Cardiac fibroblast (primary cell): ENCODE measurements at regions not wholly inside any gene's neighbourhood (a gene's known extent, or its start where the extent isn't known, plus 50 kb on each side); places are given as distances from the start of the nearest gene placed in this dataset.

ENCODE experiments used
- DNase-seq, 2 donors: peaks; one replicate each; pipeline versions ENCODE4 v3.0.0 to v3.0.0-alpha.2; 2010; ENCODE audit warnings: low read depth in 2 of 2
- H3K4me3 ChIP-seq, 2 donors: replicated peaks in 1 of 2; 1 replicate in 1 of 2; 2 replicates in 1 of 2; pipeline ENCODE4 v1.5.1; 2011; ENCODE audit warnings: low read depth in 2 of 2, low read length in 2 of 2, mild to moderate bottlenecking in 2 of 2, moderate library complexity in 1 of 2
- TF ChIP-seq, protein P1 (sequence below): IDR thresholded peaks from one replicate; pipeline ENCODE4 v1.5.1; 2011; ENCODE audit warnings: low read depth, mild to moderate bottlenecking, low read length, inconsistent platforms

DNA sequence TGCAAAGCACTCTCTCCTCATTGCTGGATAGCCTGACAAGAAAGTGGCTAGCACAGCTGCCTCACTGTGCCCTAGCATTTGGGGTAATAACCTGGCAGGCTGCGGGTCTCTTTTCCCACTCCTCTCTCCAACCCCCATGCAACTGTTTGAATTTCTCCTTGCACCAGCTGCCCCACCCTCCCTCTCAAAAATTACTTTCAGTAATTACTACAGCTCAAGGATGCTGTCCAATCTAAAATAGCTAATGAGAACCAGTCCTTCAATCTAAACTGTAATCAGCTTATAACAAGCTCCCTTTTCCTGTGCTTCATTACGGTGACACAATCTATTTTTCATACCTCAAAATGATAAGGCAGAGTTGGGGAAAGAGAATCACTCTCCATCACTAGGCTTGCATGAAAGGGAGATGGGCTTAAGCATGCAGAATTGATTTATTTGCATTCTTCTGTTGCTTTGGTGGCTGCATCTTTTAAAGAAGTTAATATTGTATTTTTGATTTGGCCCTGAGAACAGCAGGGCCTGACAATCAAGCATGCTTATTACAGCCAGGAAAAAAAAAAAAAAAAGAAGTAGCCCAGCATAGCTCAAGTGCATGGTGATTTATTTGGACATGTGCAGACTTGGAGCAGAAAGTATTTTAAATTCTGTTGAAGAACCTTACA, 881.8 kb downstream of the SLC4A3 start:
- TF ChIP-seq, protein P1, sequence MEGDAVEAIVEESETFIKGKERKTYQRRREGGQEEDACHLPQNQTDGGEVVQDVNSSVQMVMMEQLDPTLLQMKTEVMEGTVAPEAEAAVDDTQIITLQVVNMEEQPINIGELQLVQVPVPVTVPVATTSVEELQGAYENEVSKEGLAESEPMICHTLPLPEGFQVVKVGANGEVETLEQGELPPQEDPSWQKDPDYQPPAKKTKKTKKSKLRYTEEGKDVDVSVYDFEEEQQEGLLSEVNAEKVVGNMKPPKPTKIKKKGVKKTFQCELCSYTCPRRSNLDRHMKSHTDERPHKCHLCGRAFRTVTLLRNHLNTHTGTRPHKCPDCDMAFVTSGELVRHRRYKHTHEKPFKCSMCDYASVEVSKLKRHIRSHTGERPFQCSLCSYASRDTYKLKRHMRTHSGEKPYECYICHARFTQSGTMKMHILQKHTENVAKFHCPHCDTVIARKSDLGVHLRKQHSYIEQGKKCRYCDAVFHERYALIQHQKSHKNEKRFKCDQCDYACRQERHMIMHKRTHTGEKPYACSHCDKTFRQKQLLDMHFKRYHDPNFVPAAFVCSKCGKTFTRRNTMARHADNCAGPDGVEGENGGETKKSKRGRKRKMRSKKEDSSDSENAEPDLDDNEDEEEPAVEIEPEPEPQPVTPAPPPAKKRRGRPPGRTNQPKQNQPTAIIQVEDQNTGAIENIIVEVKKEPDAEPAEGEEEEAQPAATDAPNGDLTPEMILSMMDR = no peak
- no peak for DNase-seq
- no peak overlapping the region for H3K4me3 ChIP-seq

DNA sequence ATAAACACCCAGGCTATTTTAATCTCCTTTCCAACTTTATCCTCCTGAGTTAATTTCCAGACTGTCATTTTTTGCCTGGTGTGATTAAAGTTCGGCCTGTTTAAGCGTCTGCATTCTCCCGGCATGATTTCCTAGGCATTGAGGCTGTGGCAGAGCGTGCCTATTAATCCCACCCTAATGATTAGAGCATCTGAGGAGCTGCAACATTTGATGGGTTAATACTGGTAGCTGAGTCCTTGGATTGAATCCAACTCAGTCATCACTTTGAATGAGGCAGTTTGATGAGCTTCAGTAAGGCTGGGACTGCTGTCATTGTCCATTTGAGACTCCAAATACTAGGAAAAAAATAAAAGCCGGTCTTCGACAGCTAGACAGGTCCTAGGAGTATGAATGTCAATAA, 882.5 kb downstream of the SLC4A3 start:
- TF ChIP-seq, protein P1 = no peak
- H3K4me3 ChIP-seq = no peak overlapping the region
- no peak for DNase-seq

DNA sequence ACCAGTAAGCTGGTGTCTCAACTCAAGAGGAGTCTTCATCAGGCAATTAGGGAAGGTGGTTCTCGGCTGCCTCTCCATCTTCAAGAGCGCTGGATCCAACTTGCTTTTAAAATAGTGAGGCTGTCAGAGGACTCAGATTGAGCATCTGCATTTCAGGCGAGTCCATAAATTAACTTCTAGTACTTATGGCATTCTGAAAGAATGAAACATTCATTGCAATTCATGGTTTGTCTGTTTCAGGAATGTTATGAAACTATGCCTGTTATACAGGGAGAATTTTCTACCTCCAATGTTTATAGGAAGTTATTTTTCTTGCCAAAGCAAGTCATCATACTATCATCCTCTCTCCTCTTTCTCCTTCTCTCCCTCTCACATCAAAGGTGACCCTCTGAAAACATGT, 883.2 kb downstream of the SLC4A3 start:
- TF ChIP-seq, protein P1 = no peak
- no peak overlapping the region for H3K4me3 ChIP-seq
- DNase-seq = peak in 1 of 2 donors; percentile 32

DNA sequence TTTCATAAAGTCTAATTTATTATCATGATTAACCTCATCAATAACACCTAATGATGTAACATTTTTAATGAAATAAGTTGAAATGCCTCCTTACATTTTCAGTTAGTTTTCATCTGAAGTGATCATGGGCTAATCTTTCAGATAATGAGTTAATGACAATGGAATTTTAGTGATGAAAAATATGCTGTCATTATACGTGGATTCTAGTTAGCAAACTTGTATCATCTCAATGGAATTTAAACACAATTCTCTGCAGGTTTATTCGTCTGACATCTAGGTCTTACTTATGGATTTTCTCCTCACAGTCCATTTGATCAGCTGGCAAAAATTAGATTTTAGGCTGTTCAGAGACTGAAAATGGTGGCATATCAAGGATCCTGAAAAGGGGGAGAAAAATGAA, 885.0 kb downstream of the SLC4A3 start:
- no peak overlapping the region for H3K4me3 ChIP-seq
- peak; percentile 39 to 68 for DNase-seq
- TF ChIP-seq, protein P1 = no peak

DNA sequence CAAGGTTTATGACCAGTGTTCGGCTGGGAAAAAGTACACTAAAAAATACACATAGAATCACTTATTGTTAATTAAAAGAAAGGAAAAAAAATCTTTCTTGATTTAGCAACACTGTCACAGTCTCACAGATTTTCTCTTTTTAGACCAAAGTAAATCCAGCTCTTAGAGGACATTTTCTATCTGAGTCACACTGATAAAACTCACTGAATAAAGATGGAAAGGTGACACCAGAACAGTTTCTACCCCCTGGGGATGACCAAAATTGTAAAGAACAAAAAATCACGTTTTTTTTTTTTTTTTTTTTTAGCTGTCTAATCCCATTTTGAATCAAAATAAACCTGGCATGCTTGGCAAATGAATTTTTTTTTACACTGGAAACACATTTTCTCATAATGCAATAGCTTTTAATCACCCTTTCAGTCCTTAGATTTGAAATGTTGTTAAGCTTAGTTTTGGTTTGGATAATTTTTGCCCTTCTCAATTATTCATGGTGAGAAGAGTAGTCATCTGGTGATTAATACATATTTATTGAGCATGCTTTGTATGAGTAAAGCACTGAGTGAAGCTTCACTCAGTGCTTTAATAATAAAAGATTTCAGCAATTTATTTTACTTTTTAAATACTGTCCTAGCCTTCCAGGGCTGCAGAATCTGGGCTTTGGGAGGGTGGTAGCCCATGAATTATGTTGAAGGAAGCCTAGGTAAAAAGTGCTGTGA, 886.3 kb downstream of the SLC4A3 start:
- peak in 1 of 2 donors; percentile 22 for DNase-seq
- TF ChIP-seq, protein P1 = no peak
- H3K4me3 ChIP-seq = no peak overlapping the region

DNA sequence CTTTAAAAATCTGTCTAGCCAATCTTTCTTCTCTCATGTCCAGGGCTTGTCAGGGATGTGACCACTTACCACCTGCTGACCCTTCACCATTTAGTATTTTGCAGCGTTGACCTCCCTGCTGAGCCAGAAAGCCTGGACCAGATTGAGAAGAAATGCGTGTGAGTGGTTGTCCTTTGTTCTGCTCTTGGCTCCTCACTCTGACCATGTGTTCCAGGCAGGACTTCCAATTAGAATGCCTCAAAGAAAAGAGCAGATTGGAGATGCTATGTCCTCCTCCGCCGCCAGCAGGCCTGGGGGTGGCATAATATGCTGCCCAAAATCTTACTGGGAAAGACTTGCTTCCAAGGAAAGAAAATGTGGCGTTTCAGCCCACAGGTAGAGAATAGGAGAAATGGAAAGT, 894.1 kb downstream of the SLC4A3 start:
- DNase-seq = no peak
- no peak overlapping the region for H3K4me3 ChIP-seq
- TF ChIP-seq, protein P1 = no peak
